WTC11 (cell line): ENCODE measurements at regions not wholly inside any gene's neighbourhood (a gene's known extent, or its start where the extent isn't known, plus 50 kb on each side); places are given as distances from the start of the nearest gene placed in this dataset.

ENCODE experiments used
- ATAC-seq: fragments of 200-7000 bp; cut with Tn5 transposase; 2 replicates; pipeline ENCODE4 v1.10.0; 2021; ENCODE audit warnings: mild to moderate bottlenecking, moderate library complexity
- CTCF ChIA-PET: fragments of 300-600 bp; sonication (Branson Sonifier 250); formaldehyde crosslinking; loops from one replicate; lab custom pipeline; 2021; ENCODE audit warnings: antibody characterized with exemption; lab: Charles Lee
- POLR2A ChIA-PET: fragments of 350-600 bp; sonication (Branson Sonifier 250); formaldehyde crosslinking; loops from one replicate; lab custom pipeline; 2021; ENCODE audit warnings: antibody characterized with exemption; lab: Charles Lee
- DNase-seq: peaks from one replicate; pipeline ENCODE4 v3.0.0; 2021; ENCODE audit warnings: low spot score
- H3K27ac Mint-ChIP-seq: 2 replicates; pipeline ENCODE4 v1.8.0; 2021; ENCODE audit warnings: mixed read lengths
- H3K27me3 Mint-ChIP-seq: 2 replicates; pipeline ENCODE4 v1.8.0; 2021; ENCODE audit warnings: low read depth, mild to moderate bottlenecking, moderate library complexity, mixed read lengths
- H3K36me3 Mint-ChIP-seq: 2 replicates; pipeline ENCODE4 v1.8.0; 2021; ENCODE audit warnings: mixed read lengths
- H3K4me1 Mint-ChIP-seq: 2 replicates; pipeline ENCODE4 v1.8.0; 2022; ENCODE audit warnings: mixed read lengths
- H3K4me3 Mint-ChIP-seq: 2 replicates; pipeline ENCODE4 v1.8.0; 2021; ENCODE audit warnings: mild to moderate bottlenecking, moderate library complexity, mixed read lengths
- H3K9me3 Mint-ChIP-seq: 2 replicates; pipeline ENCODE4 v1.8.0; 2021; ENCODE audit warnings: mixed read lengths
- AFF4 ChIP-seq: sonication (generic); formaldehyde crosslinking; IDR thresholded peaks from 2 replicates; pipeline ENCODE4 v1.8.1; 2023; ENCODE audit warnings: mild to moderate bottlenecking, missing genetic modification reagents, borderline replicate concordance
- ATF1 ChIP-seq: sonication (generic); formaldehyde crosslinking; IDR thresholded peaks from 2 replicates; pipeline ENCODE4 v1.8.1; 2023; ENCODE audit warnings: mild to moderate bottlenecking, moderate library complexity, missing genetic modification reagents
- CBFB ChIP-seq: sonication (generic); formaldehyde crosslinking; IDR thresholded peaks from 2 replicates; pipeline ENCODE4 v1.8.1; 2022; ENCODE audit warnings: mild to moderate bottlenecking, low read depth, missing genetic modification reagents
- CREB1 ChIP-seq: sonication (generic); formaldehyde crosslinking; IDR thresholded peaks from 2 replicates; pipeline ENCODE4 v1.8.0; 2023; ENCODE audit warnings: mild to moderate bottlenecking, missing genetic modification reagents
- ERG ChIP-seq: fragments of 250-450 bp; sonication (Bioruptor Pico); IDR thresholded peaks from 2 replicates; pipeline ENCODE4 v1.8.0; 2021; ENCODE audit warnings: mild to moderate bottlenecking
- FOXJ3 ChIP-seq: sonication (generic); formaldehyde crosslinking; IDR thresholded peaks from 2 replicates; pipeline ENCODE4 v1.9.0; 2021; ENCODE audit warnings: missing genetic modification reagents, mild to moderate bottlenecking, borderline replicate concordance
- GABPB1 ChIP-seq: sonication (generic); formaldehyde crosslinking; IDR thresholded peaks from 2 replicates; pipeline ENCODE4 v1.8.1; 2023; ENCODE audit warnings: mild to moderate bottlenecking, missing genetic modification reagents
- HMGA2 ChIP-seq: fragments of 250-450 bp; sonication (Bioruptor Pico); IDR thresholded peaks from 2 replicates; pipeline ENCODE4 v1.4.0; 2021; ENCODE audit warnings: mild to moderate bottlenecking, moderate library complexity
- IRF2 ChIP-seq: sonication (generic); formaldehyde crosslinking; IDR thresholded peaks from 2 replicates; pipeline ENCODE4 v1.8.0; 2022; ENCODE audit warnings: low read depth, missing genetic modification reagents, borderline replicate concordance
- JUN ChIP-seq: sonication (generic); formaldehyde crosslinking; IDR thresholded peaks from 2 replicates; pipeline ENCODE4 v1.8.0; 2023; ENCODE audit warnings: mild to moderate bottlenecking, missing genetic modification reagents
- MAX ChIP-seq: sonication (generic); formaldehyde crosslinking; IDR thresholded peaks from 2 replicates; pipeline ENCODE4 v1.8.0; 2022; ENCODE audit warnings: mild to moderate bottlenecking, missing genetic modification reagents
- MLX ChIP-seq: sonication (generic); formaldehyde crosslinking; IDR thresholded peaks from 2 replicates; pipeline ENCODE4 v1.8.1; 2023; ENCODE audit warnings: mild to moderate bottlenecking, missing genetic modification reagents, moderate library complexity
- MYBL2 ChIP-seq: sonication (generic); formaldehyde crosslinking; IDR thresholded peaks from 2 replicates; pipeline ENCODE4 v1.8.1; 2023; ENCODE audit warnings: mild to moderate bottlenecking, moderate library complexity, missing genetic modification reagents
- SMAD4 ChIP-seq: sonication (generic); formaldehyde crosslinking; IDR thresholded peaks from 2 replicates; pipeline ENCODE4 v1.8.0; 2022; ENCODE audit warnings: mild to moderate bottlenecking, missing genetic modification reagents
- SP1 ChIP-seq: sonication (generic); formaldehyde crosslinking; conservative IDR thresholded peaks from 2 replicates; pipeline ENCODE4 v1.8.1; 2022; ENCODE audit warnings: missing genetic modification reagents
- ZNF121 ChIP-seq: sonication (generic); formaldehyde crosslinking; IDR thresholded peaks from 2 replicates; pipeline ENCODE4 v1.8.0; 2023; ENCODE audit warnings: missing genetic modification reagents
- ZNF219 ChIP-seq: sonication (generic); formaldehyde crosslinking; IDR thresholded peaks from 2 replicates; pipeline ENCODE4 v1.8.0; 2023; ENCODE audit warnings: missing genetic modification reagents, mild to moderate bottlenecking, borderline replicate concordance
- ZNF416 ChIP-seq: fragments of 250-450 bp; sonication (Bioruptor Pico); IDR thresholded peaks from 2 replicates; pipeline ENCODE4 v1.9.0; 2021; ENCODE audit warnings: mild to moderate bottlenecking, inconsistent platforms
- ZNF423 ChIP-seq: fragments of 250-450 bp; sonication (Bioruptor Pico); IDR thresholded peaks from 2 replicates; pipeline ENCODE4 v2.1.2; 2022; ENCODE audit warnings: mild to moderate bottlenecking, moderate library complexity
- ZNF671 ChIP-seq: fragments of 250-450 bp; sonication (Bioruptor Pico); IDR thresholded peaks from 2 replicates; pipeline ENCODE4 v1.8.0; 2021; ENCODE audit warnings: mild to moderate bottlenecking
- ZSCAN18 ChIP-seq: fragments of 250-450 bp; sonication (Bioruptor Pico); IDR thresholded peaks from 2 replicates; pipeline ENCODE4 v2.1.2; 2022; ENCODE audit warnings: mild to moderate bottlenecking, moderate library complexity
- TF ChIP-seq, protein P1 (sequence below): sonication (generic); formaldehyde crosslinking; conservative IDR thresholded peaks from 2 replicates; pipeline ENCODE4 v1.8.1; 2022; ENCODE audit warnings: mild to moderate bottlenecking, missing genetic modification reagents
- TF ChIP-seq, protein P2 (sequence below): sonication (generic); formaldehyde crosslinking; IDR thresholded peaks from 2 replicates; pipeline ENCODE4 v1.8.1; 2023; ENCODE audit warnings: mild to moderate bottlenecking, missing genetic modification reagents

DNA sequence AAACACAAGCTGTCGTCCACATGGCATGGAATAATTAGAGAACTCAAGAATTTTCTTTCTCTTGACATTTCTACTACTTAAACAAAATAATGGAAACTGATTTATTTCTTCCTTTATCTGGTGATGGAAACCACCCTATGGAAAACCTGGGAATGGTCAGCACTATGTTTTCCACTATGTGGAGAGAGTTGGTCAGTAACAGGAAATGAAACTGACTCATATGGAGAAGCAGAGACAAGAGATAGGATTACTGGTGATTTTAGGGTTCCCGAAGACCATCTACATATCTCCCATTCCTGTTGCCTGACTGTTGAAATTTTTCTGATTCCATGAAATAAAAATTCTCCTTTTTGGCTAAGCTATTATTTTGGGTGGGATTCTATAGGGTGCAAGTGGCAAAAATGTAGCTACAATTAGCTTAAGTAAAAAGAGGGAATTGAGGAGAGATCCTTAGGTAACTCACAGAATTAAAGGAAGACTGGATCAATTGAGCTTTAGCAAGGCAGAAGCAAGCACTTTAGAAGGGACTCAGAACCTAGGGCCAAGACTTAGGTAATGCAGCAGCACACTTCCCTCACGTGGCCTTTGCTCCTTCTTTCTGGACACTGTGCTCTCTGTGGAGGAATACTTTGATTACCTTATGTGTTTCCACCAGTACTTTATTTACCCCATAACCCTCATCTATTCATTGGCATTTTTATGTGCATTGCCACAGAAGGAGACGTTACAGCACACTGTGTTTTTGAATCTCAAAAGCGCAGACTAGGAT, 89.6 kb downstream of the LEPR start:
- H3K27me3 Mint-ChIP-seq = no peaks in the 10 kb centered on the region
- ChIA-PET CTCF (interaction anchor here (1.0 to 1.3 kb wide), 2 partner anchors 51 to 79 kb away, joined by 3 to 7 read pairs; no protein-coding TSS in a partner anchor), POLR2A (no interaction called here)
- no peak for DNase-seq
- TF ChIP-seq AFF4 (CRISPR knock-in tag) = no peak
- TF ChIP-seq, all 79 proteins: peak for 0
- ATAC-seq = no peak
- Mint-ChIP-seq H3K4me1 (peaks cover 14% of the 10 kb centered on the region), H3K36me3 (no peaks in the 10 kb centered on the region), H3K4me3 (no peak overlapping the region), H3K27ac (no peak overlapping the region), H3K9me3 (no peaks in the 10 kb centered on the region)

DNA sequence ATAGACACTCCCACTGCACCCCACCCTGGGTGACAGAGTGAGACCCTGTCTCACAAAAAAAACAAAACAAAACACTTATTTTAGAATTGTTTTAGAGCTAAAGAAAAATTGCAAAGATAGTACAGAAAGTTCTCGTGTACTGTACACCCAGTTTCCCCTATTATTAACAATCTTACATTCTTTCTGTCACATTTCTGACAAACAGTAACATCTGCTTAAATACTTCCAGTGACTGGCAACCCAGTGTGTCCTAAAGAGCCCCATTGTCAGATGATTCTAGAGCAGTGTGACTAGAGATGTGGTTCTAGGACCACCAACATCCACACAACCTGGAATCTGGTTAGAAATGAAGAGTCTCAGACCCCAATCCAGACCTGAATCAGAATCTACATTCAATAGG, 90.5 kb downstream of the LEPR start:
- no peak for ATAC-seq
- DNase-seq = no peak
- Mint-ChIP-seq H3K27me3 (no peaks in the 10 kb centered on the region), H3K9me3 (no peaks in the 10 kb centered on the region), H3K4me3 (no peak overlapping the region), H3K4me1 (peaks cover 14% of the 10 kb centered on the region), H3K27ac (no peak overlapping the region), H3K36me3 (no peaks in the 10 kb centered on the region)
- POLR2A ChIA-PET = no interaction called here
- TF ChIP-seq, protein P1, sequence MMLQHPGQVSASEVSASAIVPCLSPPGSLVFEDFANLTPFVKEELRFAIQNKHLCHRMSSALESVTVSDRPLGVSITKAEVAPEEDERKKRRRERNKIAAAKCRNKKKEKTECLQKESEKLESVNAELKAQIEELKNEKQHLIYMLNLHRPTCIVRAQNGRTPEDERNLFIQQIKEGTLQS = no peak
- TF ChIP-seq MAX (CRISPR knock-in tag) (no peak), IRF2 (no peak), HMGA2 (CRISPR knock-in tag) (no peak), ZSCAN18 (CRISPR knock-in tag) (no peak), MLX (CRISPR knock-in tag) (no peak), ZNF671 (CRISPR knock-in tag) (no peak), CBFB (CRISPR knock-in tag) (no peak)
- CTCF ChIA-PET = interaction anchor here (1.3 kb wide), 1 partner anchor 52 kb away, joined by 7 read pairs; no protein-coding TSS in a partner anchor

DNA sequence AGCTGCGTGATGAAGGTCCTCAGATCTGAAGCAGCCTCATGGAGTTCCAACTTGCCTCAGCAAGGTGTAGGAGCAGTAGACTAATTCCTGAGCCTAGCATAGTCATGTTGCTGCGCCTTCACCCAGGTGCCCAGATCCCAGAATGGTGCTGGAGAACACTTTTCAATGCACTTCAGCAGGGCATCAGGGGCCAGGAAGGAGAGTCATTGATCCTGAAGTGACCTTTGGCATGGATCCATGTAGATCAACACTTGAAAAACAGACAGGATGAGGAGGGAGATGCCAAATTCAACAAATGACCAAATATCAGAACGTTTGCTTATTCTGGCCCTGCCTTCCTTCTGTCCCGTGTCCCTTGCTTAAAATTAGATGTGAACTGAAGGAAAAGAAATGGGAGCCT, 91.9 kb downstream of the LEPR start:
- no peak overlapping the region for H3K4me3 Mint-ChIP-seq
- H3K27ac Mint-ChIP-seq = no peak overlapping the region
- POLR2A ChIA-PET = no interaction called here
- H3K9me3 Mint-ChIP-seq = no peaks in the 10 kb centered on the region
- no peaks in the 10 kb centered on the region for H3K36me3 Mint-ChIP-seq
- H3K4me1 Mint-ChIP-seq = peaks cover 14% of the 10 kb centered on the region
- CTCF ChIA-PET = no interaction called here
- DNase-seq (no peak), ATAC-seq (no peak)
- H3K27me3 Mint-ChIP-seq = no peaks in the 10 kb centered on the region
- no peak for TF ChIP-seq ZNF121
- TF ChIP-seq, protein P2, sequence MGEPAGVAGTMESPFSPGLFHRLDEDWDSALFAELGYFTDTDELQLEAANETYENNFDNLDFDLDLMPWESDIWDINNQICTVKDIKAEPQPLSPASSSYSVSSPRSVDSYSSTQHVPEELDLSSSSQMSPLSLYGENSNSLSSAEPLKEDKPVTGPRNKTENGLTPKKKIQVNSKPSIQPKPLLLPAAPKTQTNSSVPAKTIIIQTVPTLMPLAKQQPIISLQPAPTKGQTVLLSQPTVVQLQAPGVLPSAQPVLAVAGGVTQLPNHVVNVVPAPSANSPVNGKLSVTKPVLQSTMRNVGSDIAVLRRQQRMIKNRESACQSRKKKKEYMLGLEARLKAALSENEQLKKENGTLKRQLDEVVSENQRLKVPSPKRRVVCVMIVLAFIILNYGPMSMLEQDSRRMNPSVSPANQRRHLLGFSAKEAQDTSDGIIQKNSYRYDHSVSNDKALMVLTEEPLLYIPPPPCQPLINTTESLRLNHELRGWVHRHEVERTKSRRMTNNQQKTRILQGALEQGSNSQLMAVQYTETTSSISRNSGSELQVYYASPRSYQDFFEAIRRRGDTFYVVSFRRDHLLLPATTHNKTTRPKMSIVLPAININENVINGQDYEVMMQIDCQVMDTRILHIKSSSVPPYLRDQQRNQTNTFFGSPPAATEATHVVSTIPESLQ = no peak
- TF ChIP-seq, protein P1 = no peak
- no peak for TF ChIP-seq ZNF423
- TF ChIP-seq IRF2 = no peak
- no peak for TF ChIP-seq JUN (CRISPR knock-in tag)
- no peak for TF ChIP-seq ZNF416
- TF ChIP-seq ATF1 (CRISPR knock-in tag) = no peak
- no peak for TF ChIP-seq MYBL2 (CRISPR knock-in tag)
- TF ChIP-seq GABPB1 (CRISPR knock-in tag) = no peak
- no peak for TF ChIP-seq CREB1 (CRISPR knock-in tag)
- TF ChIP-seq SP1 = no peak
- no peak for TF ChIP-seq SMAD4 (CRISPR knock-in tag)
- TF ChIP-seq ZNF219 (CRISPR knock-in tag) = no peak
- no peak for TF ChIP-seq ERG (CRISPR knock-in tag)
- TF ChIP-seq FOXJ3 = no peak
